Natural killer cell (primary cell): ENCODE measurements at regions not wholly inside any gene's neighbourhood (a gene's known extent, or its start where the extent isn't known, plus 50 kb on each side); places are given as distances from the start of the nearest gene placed in this dataset.

Source experiments
- ATAC-seq, 3 donors: fragments of 150-1000 bp in 2 of 3; fragments of 200-7000 bp in 1 of 3; cut with Tn5 transposase; 1 replicate in 1 of 3; 2 replicates in 2 of 3; pipeline ENCODE4 v1.10.0; 2021; ENCODE audit warnings: mild to moderate bottlenecking in 2 of 3, moderate library complexity in 2 of 3
- DNase-seq, 2 donors: peaks; one replicate each; pipeline versions ENCODE4 v3.0.0 to v3.0.0-alpha.2; 2013 to 2021; ENCODE audit warnings: mixed read lengths in 1 of 2
- H3K27ac ChIP-seq: one replicate; pipeline ENCODE4 v1.5.1; 2013; ENCODE audit warnings: mild to moderate bottlenecking, low read length
- H3K27me3 ChIP-seq: one replicate; pipeline ENCODE4 v1.6.1; 2013; ENCODE audit warnings: low read length; ENCODE audit not compliant: control insufficient read depth, insufficient read depth
- H3K36me3 ChIP-seq: one replicate; pipeline ENCODE4 v1.6.1; 2013; ENCODE audit warnings: low read length; ENCODE audit not compliant: control insufficient read depth, insufficient read depth
- H3K4me1 ChIP-seq: one replicate; pipeline ENCODE4 v1.6.1; 2013; ENCODE audit warnings: low read length; ENCODE audit not compliant: control insufficient read depth, insufficient read depth
- H3K4me3 ChIP-seq: one replicate; pipeline ENCODE4 v1.5.1; 2013; ENCODE audit warnings: low read length
- H3K9me3 ChIP-seq: one replicate; pipeline ENCODE4 v1.6.1; 2013; ENCODE audit warnings: low read length; ENCODE audit not compliant: control insufficient read depth, insufficient read depth
- H3K27ac Mint-ChIP-seq, 2 donors: one replicate each; pipeline ENCODE4 v1.8.0; 2022; ENCODE audit warnings: mild to moderate bottlenecking in 2 of 2, mixed read lengths in 2 of 2, moderate library complexity in 1 of 2
- H3K27me3 Mint-ChIP-seq, 2 donors: one replicate each; pipeline ENCODE4 v1.8.0; 2022; ENCODE audit warnings: low read depth in 2 of 2, mixed read lengths in 2 of 2
- H3K36me3 Mint-ChIP-seq: one replicate; pipeline ENCODE4 v1.8.0; 2022; ENCODE audit warnings: mixed read lengths
- H3K4me1 Mint-ChIP-seq, 2 donors: one replicate each; pipeline ENCODE4 v1.8.0; 2022; ENCODE audit warnings: mixed read lengths in 2 of 2
- H3K4me3 Mint-ChIP-seq: one replicate; pipeline ENCODE4 v1.8.0; 2022; ENCODE audit warnings: mild to moderate bottlenecking, moderate library complexity, mixed read lengths
- H3K9me3 Mint-ChIP-seq, 2 donors: one replicate each; pipeline ENCODE4 v1.8.0; 2022; ENCODE audit warnings: mixed read lengths in 2 of 2
- WGBS: methylation state at CpG from one replicate; pipeline ENCODE4 v1.1.7; 2013; ENCODE audit warnings: missing lambda C conversion rate; ENCODE audit not compliant: insufficient coverage; 5-methylcytosine and 5-hydroxymethylcytosine counted together
- intact Hi-C: fragments of 100-400 bp; cut with micrococcal nuclease; formaldehyde crosslinking; loops from one replicate; pipeline ENCODE4 v1.14.2; 2022
- TF ChIP-seq, protein P1 (sequence below): fragments of 200-600 bp; IDR thresholded peaks from one replicate; pipeline ENCODE4 v1.8.0; 2022; ENCODE audit warnings: antibody characterized with exemption

DNA sequence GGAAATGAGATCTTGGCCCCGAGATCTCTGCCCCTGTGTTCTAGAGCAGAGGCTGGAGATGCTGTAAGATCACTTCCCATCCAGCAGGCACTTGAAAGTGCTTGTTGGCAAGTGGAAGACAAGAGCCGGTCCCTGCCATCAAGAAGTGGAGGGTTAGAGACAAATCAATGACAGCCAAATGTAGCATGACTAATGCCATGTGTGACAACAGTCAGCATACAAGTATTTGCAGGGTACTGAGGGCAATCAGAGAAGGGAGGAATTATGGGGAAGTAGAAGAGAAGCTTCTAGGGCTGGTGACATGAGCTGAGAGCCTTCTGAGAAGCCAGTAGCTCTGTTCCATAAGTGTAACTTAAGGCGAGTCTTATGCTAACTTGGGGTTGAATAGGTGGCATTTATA, 58.6 kb downstream of the TMEM17 start:
- H3K36me3 ChIP-seq = no peaks in the 10 kb centered on the region
- intact Hi-C loops = no loop called here
- H3K36me3 Mint-ChIP-seq = no peaks in the 10 kb centered on the region

DNA sequence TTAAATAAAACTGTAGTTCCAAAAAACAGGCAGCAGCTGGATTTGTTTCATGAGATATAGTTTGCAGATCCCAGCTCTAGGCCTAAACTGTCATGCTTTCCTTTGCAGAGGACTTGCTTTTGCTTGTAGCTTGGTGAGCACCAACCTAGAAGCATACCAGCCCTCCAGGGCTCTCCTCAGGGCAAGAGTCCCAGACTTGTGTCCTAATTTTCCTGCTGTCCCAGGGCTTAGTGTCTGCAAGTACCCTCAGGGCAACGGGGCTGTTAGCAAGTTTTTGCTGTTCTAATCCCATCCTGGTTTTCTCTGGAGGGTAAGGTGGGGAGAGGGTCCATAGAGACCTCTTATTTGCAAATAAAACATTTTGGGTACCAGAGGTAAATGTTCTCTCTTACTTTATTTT, 59.5 kb downstream of the TMEM17 start:
- H3K27ac Mint-ChIP-seq = no peak overlapping the region
- H3K4me1 ChIP-seq = no peaks in the 10 kb centered on the region
- no peaks in the 10 kb centered on the region for H3K4me1 Mint-ChIP-seq
- H3K27ac ChIP-seq = no peak overlapping the region
- no peak overlapping the region for H3K4me3 Mint-ChIP-seq
- TF ChIP-seq, protein P1, sequence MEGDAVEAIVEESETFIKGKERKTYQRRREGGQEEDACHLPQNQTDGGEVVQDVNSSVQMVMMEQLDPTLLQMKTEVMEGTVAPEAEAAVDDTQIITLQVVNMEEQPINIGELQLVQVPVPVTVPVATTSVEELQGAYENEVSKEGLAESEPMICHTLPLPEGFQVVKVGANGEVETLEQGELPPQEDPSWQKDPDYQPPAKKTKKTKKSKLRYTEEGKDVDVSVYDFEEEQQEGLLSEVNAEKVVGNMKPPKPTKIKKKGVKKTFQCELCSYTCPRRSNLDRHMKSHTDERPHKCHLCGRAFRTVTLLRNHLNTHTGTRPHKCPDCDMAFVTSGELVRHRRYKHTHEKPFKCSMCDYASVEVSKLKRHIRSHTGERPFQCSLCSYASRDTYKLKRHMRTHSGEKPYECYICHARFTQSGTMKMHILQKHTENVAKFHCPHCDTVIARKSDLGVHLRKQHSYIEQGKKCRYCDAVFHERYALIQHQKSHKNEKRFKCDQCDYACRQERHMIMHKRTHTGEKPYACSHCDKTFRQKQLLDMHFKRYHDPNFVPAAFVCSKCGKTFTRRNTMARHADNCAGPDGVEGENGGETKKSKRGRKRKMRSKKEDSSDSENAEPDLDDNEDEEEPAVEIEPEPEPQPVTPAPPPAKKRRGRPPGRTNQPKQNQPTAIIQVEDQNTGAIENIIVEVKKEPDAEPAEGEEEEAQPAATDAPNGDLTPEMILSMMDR = no peak
- H3K9me3 Mint-ChIP-seq = no peaks in the 10 kb centered on the region
- no peaks in the 10 kb centered on the region for H3K27me3 ChIP-seq
- DNase-seq (no peak), ATAC-seq (no peak)
- H3K4me3 ChIP-seq = no peak overlapping the region
- no peaks in the 10 kb centered on the region for H3K36me3 Mint-ChIP-seq
- no peaks in the 10 kb centered on the region for H3K36me3 ChIP-seq
- 77% methylated on average over 1 of the region's 1 CpG for WGBS
- intact Hi-C loops = no loop called here
- H3K27me3 Mint-ChIP-seq = no peaks in the 10 kb centered on the region
- H3K9me3 ChIP-seq = no peaks in the 10 kb centered on the region

More for the DNA sequence above, 58.6 kb downstream of the TMEM17 start:
- Histone ChIP-seq H3K27ac (no peak overlapping the region), H3K27me3 (no peaks in the 10 kb centered on the region), H3K4me1 (no peaks in the 10 kb centered on the region), H3K4me3 (no peak overlapping the region), H3K9me3 (no peaks in the 10 kb centered on the region)
- Mint-ChIP-seq H3K4me3 (no peak overlapping the region), H3K4me1 (no peaks in the 10 kb centered on the region), H3K9me3 (no peaks in the 10 kb centered on the region), H3K27ac (no peak overlapping the region), H3K27me3 (no peaks in the 10 kb centered on the region)
- 96% methylated on average over 3 of the region's 3 CpGs for WGBS
- TF ChIP-seq, protein P1 = no peak
- no peak for ATAC-seq
- no peak for DNase-seq

DNA sequence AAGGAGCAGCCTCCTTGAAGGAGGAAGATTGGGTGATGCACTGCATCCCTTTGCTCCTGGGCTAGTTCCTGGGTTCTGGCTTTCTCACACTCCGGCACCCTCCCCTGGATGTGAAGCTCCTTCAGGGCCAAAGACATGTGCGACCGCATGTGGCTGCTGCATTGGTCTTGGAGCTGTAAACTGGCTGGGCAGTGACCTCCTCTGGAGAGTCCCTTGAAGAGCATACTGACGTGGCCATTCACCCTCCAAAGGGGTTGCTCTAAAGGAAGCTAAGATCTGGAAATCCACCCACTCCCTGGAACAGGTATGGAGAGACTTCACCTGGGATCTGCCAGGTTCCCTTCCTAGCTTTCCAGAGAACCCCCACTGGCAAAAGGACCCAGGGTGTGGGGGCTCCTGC, 62.1 kb downstream of the TMEM17 start:
- Mint-ChIP-seq H3K36me3 (no peaks in the 10 kb centered on the region), H3K4me3 (no peak overlapping the region), H3K4me1 (no peaks in the 10 kb centered on the region), H3K27me3 (no peaks in the 10 kb centered on the region), H3K27ac (no peak overlapping the region), H3K9me3 (no peaks in the 10 kb centered on the region)
- TF ChIP-seq, protein P1 = no peak
- Histone ChIP-seq H3K27ac (no peak overlapping the region), H3K4me3 (no peak overlapping the region), H3K4me1 (no peaks in the 10 kb centered on the region), H3K9me3 (no peaks in the 10 kb centered on the region), H3K36me3 (no peaks in the 10 kb centered on the region), H3K27me3 (no peaks in the 10 kb centered on the region)
- intact Hi-C loops = no loop called here
- DNase-seq (no peak), ATAC-seq (no peak)
- 85% methylated on average over 4 of the region's 4 CpGs for WGBS

DNA sequence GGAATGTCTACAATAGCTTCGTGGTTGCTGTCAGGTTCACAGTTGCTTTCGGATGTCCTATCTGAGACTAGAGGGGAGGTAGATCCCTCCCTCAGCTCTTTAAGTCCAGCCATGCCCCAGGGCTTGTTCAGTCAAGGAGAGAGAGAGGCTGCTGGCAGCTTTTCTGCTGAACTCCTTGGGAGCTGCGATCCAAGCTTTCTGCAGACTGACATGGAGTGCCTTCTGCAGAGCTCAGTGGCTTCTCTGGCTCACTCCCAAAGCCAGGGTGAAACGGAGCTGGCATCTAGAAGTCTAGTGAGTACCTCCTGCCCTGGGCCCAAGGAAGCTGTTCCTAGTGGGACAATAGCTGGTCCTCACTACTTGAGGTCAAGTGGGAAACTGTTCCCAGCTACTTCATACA, 62.5 kb downstream of the TMEM17 start:
- H3K27ac Mint-ChIP-seq = no peak overlapping the region
- no peaks in the 10 kb centered on the region for H3K27me3 Mint-ChIP-seq
- no peak overlapping the region for H3K27ac ChIP-seq
- no peak overlapping the region for H3K4me3 ChIP-seq
- WGBS = 76% methylated on average over 4 of the region's 4 CpGs
- H3K9me3 ChIP-seq = no peaks in the 10 kb centered on the region
- H3K4me3 Mint-ChIP-seq = no peak overlapping the region
- H3K9me3 Mint-ChIP-seq = no peaks in the 10 kb centered on the region
- no peaks in the 10 kb centered on the region for H3K27me3 ChIP-seq
- TF ChIP-seq, protein P1 = no peak
- no peaks in the 10 kb centered on the region for H3K36me3 ChIP-seq
- H3K36me3 Mint-ChIP-seq = no peaks in the 10 kb centered on the region
- no peaks in the 10 kb centered on the region for H3K4me1 ChIP-seq
- no peak for ATAC-seq
- DNase-seq = no peak
- H3K4me1 Mint-ChIP-seq = no peaks in the 10 kb centered on the region
- intact Hi-C loops = no loop called here
